Nephron progenitor cell (in vitro differentiated cells): ENCODE measurements at regions not wholly inside any gene's neighbourhood (a gene's known extent, or its start where the extent isn't known, plus 50 kb on each side); places are given as distances from the start of the nearest gene placed in this dataset.

Experiments
- DNase-seq: peaks from one replicate; pipeline ENCODE4 v3.0.0; 2021
- H3K27ac Mint-ChIP-seq: 2 replicates; pipeline ENCODE4 v1.8.0; 2021; ENCODE audit warnings: mild to moderate bottlenecking, moderate library complexity, mixed read lengths
- H3K27me3 Mint-ChIP-seq: 2 replicates; pipeline ENCODE4 v1.8.0; 2021; ENCODE audit warnings: mild to moderate bottlenecking, low read depth, mixed read lengths; ENCODE audit not compliant: poor library complexity
- H3K36me3 Mint-ChIP-seq: 2 replicates; pipeline ENCODE4 v1.8.0; 2021; ENCODE audit warnings: low read depth, mixed read lengths
- H3K4me1 Mint-ChIP-seq: 2 replicates; pipeline ENCODE4 v1.8.0; 2021; ENCODE audit warnings: mixed read lengths
- H3K4me3 Mint-ChIP-seq: 2 replicates; pipeline ENCODE4 v1.8.0; 2021; ENCODE audit warnings: mild to moderate bottlenecking, moderate library complexity, mixed read lengths
- H3K9me3 Mint-ChIP-seq: 2 replicates; pipeline ENCODE4 v1.8.0; 2021; ENCODE audit warnings: mild to moderate bottlenecking, moderate library complexity, mixed read lengths
- TF ChIP-seq, protein P1 (sequence below): fragments of 200-600 bp; sonication (generic); IDR thresholded peaks from 2 replicates; pipeline ENCODE4 v1.5.0; 2021; ENCODE audit warnings: antibody characterized with exemption

DNA sequence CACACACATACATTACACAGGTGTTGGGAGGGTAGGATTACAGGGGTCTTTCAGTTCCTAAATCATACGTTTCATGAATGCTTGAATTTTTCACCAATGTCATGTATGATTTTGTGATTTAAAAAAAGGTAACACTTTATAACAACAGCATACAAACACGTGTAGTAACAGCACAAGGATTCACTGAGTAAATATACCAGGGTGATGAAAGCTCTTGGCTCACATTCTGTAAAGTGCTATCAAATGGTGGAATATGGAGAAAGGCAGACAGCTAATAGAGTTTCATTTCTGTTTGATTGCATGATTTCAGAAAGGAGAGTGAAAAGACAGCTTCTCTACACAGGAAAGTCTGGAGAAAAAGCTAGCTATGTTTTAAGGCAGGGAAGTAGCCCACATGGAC is 231.9 kb downstream of the CD83 start:
- H3K4me3 Mint-ChIP-seq: no peak overlapping the region
- H3K4me1 Mint-ChIP-seq: peaks cover 5% of the 10 kb centered on the region
- no peaks in the 10 kb centered on the region for H3K36me3 Mint-ChIP-seq
- no peak for DNase-seq
- no peak overlapping the region for H3K27ac Mint-ChIP-seq
- TF ChIP-seq, protein P1, sequence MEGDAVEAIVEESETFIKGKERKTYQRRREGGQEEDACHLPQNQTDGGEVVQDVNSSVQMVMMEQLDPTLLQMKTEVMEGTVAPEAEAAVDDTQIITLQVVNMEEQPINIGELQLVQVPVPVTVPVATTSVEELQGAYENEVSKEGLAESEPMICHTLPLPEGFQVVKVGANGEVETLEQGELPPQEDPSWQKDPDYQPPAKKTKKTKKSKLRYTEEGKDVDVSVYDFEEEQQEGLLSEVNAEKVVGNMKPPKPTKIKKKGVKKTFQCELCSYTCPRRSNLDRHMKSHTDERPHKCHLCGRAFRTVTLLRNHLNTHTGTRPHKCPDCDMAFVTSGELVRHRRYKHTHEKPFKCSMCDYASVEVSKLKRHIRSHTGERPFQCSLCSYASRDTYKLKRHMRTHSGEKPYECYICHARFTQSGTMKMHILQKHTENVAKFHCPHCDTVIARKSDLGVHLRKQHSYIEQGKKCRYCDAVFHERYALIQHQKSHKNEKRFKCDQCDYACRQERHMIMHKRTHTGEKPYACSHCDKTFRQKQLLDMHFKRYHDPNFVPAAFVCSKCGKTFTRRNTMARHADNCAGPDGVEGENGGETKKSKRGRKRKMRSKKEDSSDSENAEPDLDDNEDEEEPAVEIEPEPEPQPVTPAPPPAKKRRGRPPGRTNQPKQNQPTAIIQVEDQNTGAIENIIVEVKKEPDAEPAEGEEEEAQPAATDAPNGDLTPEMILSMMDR: no peak
- peaks cover 16% of the 10 kb centered on the region for H3K27me3 Mint-ChIP-seq
- peaks cover 12% of the 10 kb centered on the region for H3K9me3 Mint-ChIP-seq

DNA sequence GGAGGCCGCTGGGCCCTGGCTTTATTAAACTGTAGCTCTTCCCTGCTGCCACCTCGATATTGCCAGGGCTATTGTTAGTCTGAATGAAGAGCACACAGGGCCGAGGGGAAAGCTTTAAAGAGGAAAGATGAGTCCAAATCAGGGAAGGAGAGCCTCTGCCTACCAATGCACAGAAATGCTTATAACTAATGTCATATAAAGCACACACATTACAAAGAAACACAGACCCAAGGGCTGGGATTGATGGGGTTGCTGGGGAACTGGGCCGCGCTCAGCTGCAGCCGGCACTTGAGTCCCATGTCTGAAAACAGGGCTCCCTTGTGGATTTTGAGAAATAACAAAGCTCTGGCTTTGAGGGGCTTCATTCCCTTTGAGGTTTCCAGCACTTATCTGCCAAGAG is 232.6 kb downstream of the CD83 start:
- Mint-ChIP-seq H3K27me3 (peaks cover 16% of the 10 kb centered on the region), H3K4me1 (peaks cover 5% of the 10 kb centered on the region), H3K9me3 (peaks cover 12% of the 10 kb centered on the region), H3K36me3 (no peaks in the 10 kb centered on the region), H3K27ac (peak overlapping the region; percentile 17), H3K4me3 (no peak overlapping the region)
- no peak for DNase-seq
- TF ChIP-seq, protein P1: no peak

DNA sequence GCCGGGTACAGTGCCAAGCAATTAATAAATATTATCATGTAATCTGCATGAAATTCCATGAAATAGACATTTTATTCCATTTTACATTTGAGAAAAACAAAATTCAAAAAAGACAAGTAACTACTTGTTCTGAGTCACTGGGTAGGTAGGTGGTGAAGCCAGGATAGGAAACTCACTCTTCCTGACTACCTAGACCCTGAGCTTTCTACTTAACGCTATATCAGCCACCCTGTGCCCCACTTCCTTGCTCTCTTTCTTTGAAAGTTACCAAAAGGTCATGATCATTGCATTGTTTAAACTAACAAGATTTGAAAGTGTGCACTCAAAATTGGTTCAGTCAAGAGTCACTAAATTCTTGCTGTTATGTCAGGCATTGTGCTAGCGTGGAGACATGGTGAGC is 235.7 kb downstream of the CD83 start:
- Mint-ChIP-seq H3K4me3 (no peak overlapping the region), H3K9me3 (peaks cover 17% of the 10 kb centered on the region), H3K27me3 (peaks cover 11% of the 10 kb centered on the region), H3K27ac (no peak overlapping the region), H3K4me1 (peaks cover 5% of the 10 kb centered on the region), H3K36me3 (no peaks in the 10 kb centered on the region)
- TF ChIP-seq, protein P1: no peak
- no peak for DNase-seq

DNA sequence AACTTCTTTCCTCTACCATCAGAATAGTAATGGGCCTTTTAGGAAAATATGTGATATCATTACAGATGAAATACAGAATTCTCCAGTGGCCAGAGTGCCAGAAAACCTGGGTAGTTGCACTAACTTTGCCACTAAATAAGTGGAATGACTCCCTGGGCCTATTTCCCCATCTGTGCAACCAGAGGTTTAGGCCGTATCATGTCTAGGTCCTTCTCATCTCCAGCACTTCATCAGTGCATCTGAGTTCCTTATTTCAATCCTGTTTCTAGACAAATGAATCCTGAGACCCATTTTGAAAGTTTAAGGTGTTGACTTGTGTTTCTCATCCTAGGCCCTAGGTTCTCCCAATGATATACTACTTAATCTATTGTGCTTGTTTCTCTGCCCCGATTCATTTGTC is 236.2 kb downstream of the CD83 start:
- Mint-ChIP-seq H3K36me3 (no peaks in the 10 kb centered on the region), H3K9me3 (peaks cover 13% of the 10 kb centered on the region), H3K27me3 (peaks cover 10% of the 10 kb centered on the region), H3K4me1 (peaks cover 10% of the 10 kb centered on the region), H3K27ac (no peak overlapping the region), H3K4me3 (no peak overlapping the region)
- TF ChIP-seq, protein P1: no peak
- no peak for DNase-seq

DNA sequence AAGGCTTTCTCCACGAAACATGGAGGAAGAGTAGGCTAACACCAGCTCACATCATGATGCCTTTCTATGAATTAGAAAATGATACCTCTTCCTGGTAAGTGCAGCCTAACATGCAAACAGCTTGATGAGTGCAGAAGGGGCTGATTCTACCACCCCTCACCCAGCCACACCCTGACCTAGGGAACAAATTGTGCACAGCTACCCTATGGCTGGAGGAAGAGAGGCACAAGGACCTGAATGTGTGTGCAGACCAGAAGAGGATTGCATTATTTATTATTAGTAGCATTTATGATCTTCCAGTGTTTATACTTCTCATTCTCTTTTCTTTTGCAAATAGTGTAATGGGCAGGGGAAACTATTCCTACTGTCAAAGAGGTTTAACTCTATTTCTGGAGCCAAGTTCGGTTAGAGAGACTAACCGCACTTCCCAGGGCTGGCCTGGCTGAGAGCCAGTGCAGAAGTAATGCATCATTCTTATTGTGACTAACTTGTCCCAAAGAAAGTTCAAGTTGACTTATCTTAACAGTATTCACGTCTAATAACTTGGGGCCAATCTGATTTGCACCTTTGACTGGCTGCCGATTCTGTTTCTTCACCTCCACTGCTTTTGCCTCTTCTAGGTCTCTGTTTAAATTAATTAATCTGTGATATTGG is 237.5 kb downstream of the CD83 start:
- H3K36me3 Mint-ChIP-seq: no peaks in the 10 kb centered on the region
- peaks cover 8% of the 10 kb centered on the region for H3K27me3 Mint-ChIP-seq
- TF ChIP-seq, protein P1: no peak
- H3K4me1 Mint-ChIP-seq: peaks cover 8% of the 10 kb centered on the region
- no peak for DNase-seq
- no peak overlapping the region for H3K27ac Mint-ChIP-seq
- peaks cover 12% of the 10 kb centered on the region for H3K9me3 Mint-ChIP-seq
- H3K4me3 Mint-ChIP-seq: no peak overlapping the region

DNA sequence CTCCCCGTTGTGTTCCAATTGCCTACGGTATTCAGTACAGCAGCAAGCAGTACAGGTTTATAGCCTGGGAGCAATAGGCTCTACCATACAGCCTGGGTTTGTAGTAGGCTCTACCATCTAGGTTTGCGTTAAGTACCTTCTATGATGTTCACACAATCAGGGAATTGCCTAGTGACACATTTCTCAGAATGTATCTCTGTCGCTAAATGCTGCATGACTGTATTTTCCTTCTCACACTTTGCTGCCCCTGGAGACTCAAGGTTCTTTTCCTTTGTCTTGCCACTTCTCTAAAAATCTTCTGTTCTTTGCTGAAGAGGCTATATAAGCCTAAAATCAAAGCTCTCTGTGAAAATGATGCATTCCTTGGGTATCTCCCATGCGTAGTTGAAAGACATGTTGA is 241.9 kb downstream of the CD83 start:
- TF ChIP-seq, protein P1: no peak
- Mint-ChIP-seq H3K27ac (no peak overlapping the region), H3K36me3 (no peaks in the 10 kb centered on the region), H3K27me3 (no peaks in the 10 kb centered on the region), H3K4me1 (peaks cover 11% of the 10 kb centered on the region), H3K9me3 (peaks cover 4% of the 10 kb centered on the region), H3K4me3 (no peak overlapping the region)
- no peak for DNase-seq
